ENCODE measurements at regions not wholly inside any gene's neighbourhood (a gene's known extent, or its start where the extent isn't known, plus 50 kb on each side); places are given as distances from the start of the nearest gene placed in this dataset.
A peak's percentile ranks its signal among the peaks of the same experiment; 100 is the strongest.

GRCh38 chr6:106754215-106754614 is 124.8 kb downstream of the QRSL1 start:
- Histone ChIP-seq H3K27me3 (no peaks in the 10 kb centered on the region), H3K27ac (peak overlapping the region in 2 of 4 donors; percentile 18 to 22), H3K9me3 (no peaks in the 10 kb centered on the region), H3K4me1 (peaks cover 56% of the 10 kb centered on the region), H3K4me3 (no peak overlapping the region), H3K36me3 (replicated peaks in 1 of 2; ENCODE audit: insufficient read depth in 1 of 2, low read depth in 2 of 2) (no peaks in the 10 kb centered on the region)
- WGBS, 2 donors, result 66 to 67% methylated on average over 5 of the region's 5 CpGs
- intact Hi-C loops (cut with DNase I), result no loop called here
- ATAC-seq (no peak), DNase-seq (no peak)
- TF ChIP-seq POLR2A (IDR thresholded peaks at IDR 0.05), result no peak
- TF ChIP-seq CTCF (IDR thresholded peaks at IDR 0.05), result no peak

- H3K4me1 ChIP-seq, result peaks cover 55% of the 10 kb centered on the region
- H3K27ac ChIP-seq, result peak overlapping the region; percentile 72 to 84 (median 80)
- H3K4me3 ChIP-seq, result no peak overlapping the region
- no peaks in the 10 kb centered on the region for H3K36me3 ChIP-seq (replicated peaks in 1 of 2; ENCODE audit: insufficient read depth in 1 of 2, low read depth in 2 of 2)
- intact Hi-C loops (cut with DNase I), result no loop called here
- H3K9me3 ChIP-seq, result no peaks in the 10 kb centered on the region
- WGBS, 2 donors, result 59 to 70% methylated on average over 4 of the region's 4 CpGs
- DNase-seq (no peak), ATAC-seq (no peak)
- TF ChIP-seq POLR2A (IDR thresholded peaks at IDR 0.05), result no peak
- H3K27me3 ChIP-seq, result no peaks in the 10 kb centered on the region
These were observed 123.3 kb downstream of the QRSL1 start for GRCh38 chr6:106752641-106753040.

GRCh38 chr6:106751501-106752252 is 122.3 kb downstream of the QRSL1 start:
- Histone ChIP-seq H3K27ac (peak overlapping the region; percentile 72 to 84 (median 80)), H3K4me3 (no peak overlapping the region), H3K4me1 (peaks cover 46% of the 10 kb centered on the region), H3K36me3 (replicated peaks in 1 of 2; ENCODE audit: insufficient read depth in 1 of 2, low read depth in 2 of 2) (no peaks in the 10 kb centered on the region), H3K9me3 (no peaks in the 10 kb centered on the region), H3K27me3 (no peaks in the 10 kb centered on the region)
- peak; percentile 83 to 93 (median 90) for DNase-seq
- WGBS, 2 donors, result 48 to 55% methylated on average over 6 of the region's 6 CpGs
- TF ChIP-seq POLR2A (IDR thresholded peaks at IDR 0.05), result peak in 1 of 3 donors; percentile 41
- peak in 1 of 7 experiments; percentile 6 for TF ChIP-seq CTCF (IDR thresholded peaks at IDR 0.05)
- intact Hi-C loops (cut with DNase I), result no loop called here
- ATAC-seq, result peak; percentile 93

GRCh38 chr6:106750946-106751345 is 121.6 kb downstream of the QRSL1 start:
- WGBS, 2 donors, result 15 to 20% methylated on average over 4 of the region's 4 CpGs

More at GRCh38 chr6:106750946-106751345, 121.6 kb downstream of the QRSL1 start:
- Histone ChIP-seq H3K27ac (peak overlapping the region; percentile 72 to 84 (median 80)), H3K9me3 (no peaks in the 10 kb centered on the region), H3K36me3 (replicated peaks in 1 of 2; ENCODE audit: insufficient read depth in 1 of 2, low read depth in 2 of 2) (no peaks in the 10 kb centered on the region), H3K4me3 (no peak overlapping the region), H3K4me1 (peaks cover 46% of the 10 kb centered on the region), H3K27me3 (no peaks in the 10 kb centered on the region)
- intact Hi-C loops (cut with DNase I), result no loop called here
- DNase-seq, result no peak
- ATAC-seq, result peak; percentile 1
- TF ChIP-seq POLR2A (IDR thresholded peaks at IDR 0.05) (no peak), CTCF (IDR thresholded peaks at IDR 0.05) (no peak)
